ENCODE measurements at regions not wholly inside any gene's neighbourhood (a gene's known extent, or its start where the extent isn't known, plus 50 kb on each side); places are given as distances from the start of the nearest gene placed in this dataset.
A peak's percentile ranks its signal among the peaks of the same experiment; 100 is the strongest.

DNA sequence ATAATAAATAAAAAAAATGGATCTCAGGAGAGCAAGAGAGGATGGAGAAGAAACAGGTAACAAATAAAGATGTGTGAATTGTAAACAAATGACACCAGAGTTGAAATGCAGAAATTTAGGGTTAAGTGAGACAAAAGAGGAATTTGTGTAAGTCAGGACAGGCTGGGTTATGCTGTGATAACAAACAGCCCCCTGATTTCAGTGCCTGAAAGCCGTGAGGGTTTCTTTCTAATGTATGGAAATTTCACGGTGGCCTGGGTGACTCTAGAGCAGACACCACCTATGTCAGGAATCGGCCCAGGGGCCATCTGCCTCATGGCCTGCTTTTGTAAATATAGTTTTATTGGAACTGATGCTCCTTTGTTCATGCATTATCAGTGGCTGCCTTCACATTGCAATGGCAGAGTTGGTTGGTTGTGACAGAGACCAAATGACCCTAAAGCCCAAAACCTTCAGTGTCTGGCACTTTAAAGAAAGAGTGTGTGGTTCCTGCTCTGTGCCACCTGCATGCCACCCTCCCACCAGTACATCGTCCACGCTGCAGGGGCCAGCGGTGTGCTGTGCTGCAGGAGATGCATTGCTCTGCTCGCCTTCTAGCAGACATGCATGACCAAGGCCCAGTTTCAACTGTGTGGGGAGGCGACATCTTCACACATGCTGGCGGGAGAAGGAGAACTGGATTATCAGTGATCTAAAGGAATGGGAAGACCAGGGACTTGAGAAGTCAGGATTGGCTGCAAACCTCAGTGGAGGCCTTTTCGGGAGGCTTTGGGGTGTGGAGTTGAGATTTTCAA is 221.2 kb upstream of the APCDD1 start:
- Mint-ChIP-seq H3K27me3 (ENCODE audit: insufficient read depth) (peaks cover 2% of the 10 kb centered on the region; the same call in 1 of the 2 replicates), H3K9me3 (peaks cover 26% of the 10 kb centered on the region), H3K36me3 (ENCODE audit: low read depth) (0 out of 2 replicates have a peak, but pooled peaks cover 10% of the 10 kb centered on the region), H3K27ac (no peak overlapping the region), H3K4me1 (ENCODE audit: low read depth) (peaks cover 41% of the 10 kb centered on the region), H3K4me3 (no peak overlapping the region)
- no peak for DNase-seq
- TF ChIP-seq, protein P1, sequence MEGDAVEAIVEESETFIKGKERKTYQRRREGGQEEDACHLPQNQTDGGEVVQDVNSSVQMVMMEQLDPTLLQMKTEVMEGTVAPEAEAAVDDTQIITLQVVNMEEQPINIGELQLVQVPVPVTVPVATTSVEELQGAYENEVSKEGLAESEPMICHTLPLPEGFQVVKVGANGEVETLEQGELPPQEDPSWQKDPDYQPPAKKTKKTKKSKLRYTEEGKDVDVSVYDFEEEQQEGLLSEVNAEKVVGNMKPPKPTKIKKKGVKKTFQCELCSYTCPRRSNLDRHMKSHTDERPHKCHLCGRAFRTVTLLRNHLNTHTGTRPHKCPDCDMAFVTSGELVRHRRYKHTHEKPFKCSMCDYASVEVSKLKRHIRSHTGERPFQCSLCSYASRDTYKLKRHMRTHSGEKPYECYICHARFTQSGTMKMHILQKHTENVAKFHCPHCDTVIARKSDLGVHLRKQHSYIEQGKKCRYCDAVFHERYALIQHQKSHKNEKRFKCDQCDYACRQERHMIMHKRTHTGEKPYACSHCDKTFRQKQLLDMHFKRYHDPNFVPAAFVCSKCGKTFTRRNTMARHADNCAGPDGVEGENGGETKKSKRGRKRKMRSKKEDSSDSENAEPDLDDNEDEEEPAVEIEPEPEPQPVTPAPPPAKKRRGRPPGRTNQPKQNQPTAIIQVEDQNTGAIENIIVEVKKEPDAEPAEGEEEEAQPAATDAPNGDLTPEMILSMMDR (IDR thresholded peaks at IDR 0.05): no peak

DNA sequence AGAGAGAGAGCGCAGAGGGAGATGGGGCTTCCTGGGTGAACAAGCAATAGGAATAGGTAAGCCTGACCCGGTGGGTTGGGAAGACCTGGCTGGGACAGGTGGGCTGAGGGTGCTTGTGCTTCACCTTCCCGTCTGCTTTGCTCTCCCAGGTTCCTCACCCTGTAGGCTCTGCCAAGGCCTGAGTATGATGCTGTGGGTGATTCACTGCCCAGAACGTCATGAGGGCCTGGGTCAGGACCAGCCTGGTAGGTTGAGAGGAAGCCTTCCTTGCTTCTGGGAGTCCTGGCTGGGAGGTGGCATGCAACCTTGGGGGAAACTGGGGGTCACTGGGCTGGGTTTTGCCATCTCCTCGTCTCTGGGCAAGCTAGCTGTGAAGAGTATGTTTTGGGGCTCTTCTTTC is 220.2 kb upstream of the APCDD1 start:
- Mint-ChIP-seq H3K9me3 (peaks cover 16% of the 10 kb centered on the region), H3K4me1 (ENCODE audit: low read depth) (peaks cover 41% of the 10 kb centered on the region), H3K36me3 (ENCODE audit: low read depth) (0 out of 2 replicates have a peak, but pooled peaks cover 10% of the 10 kb centered on the region), H3K27ac (peak overlapping the region; percentile 59), H3K27me3 (ENCODE audit: insufficient read depth) (peaks cover 2% of the 10 kb centered on the region; the same call in 1 of the 2 replicates), H3K4me3 (no peak overlapping the region)
- TF ChIP-seq, protein P1 (IDR thresholded peaks at IDR 0.05): no peak
- peak; percentile 8 for DNase-seq

DNA sequence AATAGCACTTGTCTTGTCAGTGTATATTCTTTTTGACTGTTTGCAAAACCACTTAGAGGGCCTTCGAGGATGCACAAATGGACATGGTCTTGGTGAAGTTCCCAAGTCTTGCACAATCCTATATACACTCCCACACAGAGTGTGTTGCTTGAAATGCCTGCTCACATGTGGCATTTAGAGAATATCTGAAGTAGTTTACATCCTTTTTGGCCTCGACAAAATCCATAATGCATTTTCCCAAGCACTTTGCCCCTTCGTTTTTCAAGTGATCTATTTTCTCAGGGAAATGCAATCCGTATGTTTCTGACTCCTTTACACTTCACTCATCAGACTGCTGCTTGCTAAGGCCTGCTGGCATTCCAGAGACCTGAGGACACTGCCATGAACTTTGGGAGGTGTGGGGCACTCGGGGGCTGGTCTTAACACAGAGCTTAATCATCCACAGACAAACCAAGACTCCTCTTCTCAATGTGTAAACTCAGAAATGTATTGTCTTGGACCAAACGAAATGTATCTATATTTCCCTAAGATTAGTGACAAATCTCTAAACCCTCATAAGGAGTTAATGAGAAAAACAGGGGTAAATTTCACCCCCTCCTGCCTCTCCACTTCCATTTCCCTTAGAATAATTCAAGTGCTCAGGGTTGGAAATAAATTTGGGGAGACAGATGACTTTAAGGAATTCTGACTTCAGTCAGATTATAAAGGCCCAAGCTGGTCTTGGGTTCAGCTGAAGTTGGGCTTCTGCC is 219.3 kb upstream of the APCDD1 start:
- peaks cover 8% of the 10 kb centered on the region for H3K9me3 Mint-ChIP-seq
- 0 out of 2 replicates have a peak, but pooled peaks cover 6% of the 10 kb centered on the region for H3K36me3 Mint-ChIP-seq (ENCODE audit: low read depth)
- H3K4me3 Mint-ChIP-seq: no peak overlapping the region
- peaks cover 2% of the 10 kb centered on the region; the same call in 1 of the 2 replicates for H3K27me3 Mint-ChIP-seq (ENCODE audit: insufficient read depth)
- TF ChIP-seq, protein P1 (IDR thresholded peaks at IDR 0.05): no peak
- no peak overlapping the region; the same call in 1 of the 2 replicates for H3K27ac Mint-ChIP-seq
- peaks cover 42% of the 10 kb centered on the region for H3K4me1 Mint-ChIP-seq (ENCODE audit: low read depth)
- peak; percentile 43 for DNase-seq

DNA sequence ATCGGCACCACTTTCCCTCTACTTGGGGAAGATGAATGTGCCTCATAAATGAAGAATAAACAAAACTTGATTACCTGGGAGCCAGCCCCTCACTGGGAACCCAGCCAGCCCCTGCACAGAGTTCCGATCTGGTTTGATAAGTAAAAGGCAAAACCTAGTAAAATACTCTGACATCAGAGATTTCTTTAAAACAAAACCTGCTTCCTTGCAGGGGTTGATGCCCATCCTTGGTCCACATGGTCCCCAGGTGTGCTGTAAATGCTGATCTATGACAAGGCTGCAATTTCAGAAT is 218.8 kb upstream of the APCDD1 start:
- DNase-seq: no peak
- Mint-ChIP-seq H3K27me3 (ENCODE audit: insufficient read depth) (peaks cover 5% of the 10 kb centered on the region), H3K36me3 (ENCODE audit: low read depth) (0 out of 2 replicates have a peak, but pooled peaks cover 5% of the 10 kb centered on the region), H3K27ac (no peak overlapping the region), H3K9me3 (peaks cover 3% of the 10 kb centered on the region; the same call in 1 of the 2 replicates), H3K4me3 (no peak overlapping the region), H3K4me1 (ENCODE audit: low read depth) (peaks cover 42% of the 10 kb centered on the region)
- TF ChIP-seq, protein P1 (IDR thresholded peaks at IDR 0.05): no peak

DNA sequence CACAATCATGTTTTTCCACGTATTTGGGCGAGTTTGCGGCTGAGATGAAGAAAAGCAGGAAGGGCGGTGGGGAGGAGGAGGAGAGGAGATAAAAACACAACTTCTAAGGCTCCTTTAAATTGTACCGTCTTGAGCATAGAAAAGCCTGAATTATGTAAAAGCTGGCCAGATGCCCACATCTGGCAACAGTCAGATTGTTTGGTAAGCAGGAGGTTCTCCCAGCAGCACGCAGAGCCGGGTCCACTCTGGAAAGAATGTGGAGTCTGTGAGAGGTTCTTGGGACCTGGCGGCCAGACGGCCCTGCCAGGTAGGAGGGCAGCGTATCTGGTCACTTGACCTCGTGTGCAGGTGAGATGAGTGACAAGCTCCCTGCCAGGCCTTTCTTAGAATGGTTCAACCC is 215.3 kb upstream of the APCDD1 start:
- peaks cover 13% of the 10 kb centered on the region for H3K27me3 Mint-ChIP-seq (ENCODE audit: insufficient read depth)
- H3K36me3 Mint-ChIP-seq (ENCODE audit: low read depth): no peaks in the 10 kb centered on the region
- H3K27ac Mint-ChIP-seq: no peak overlapping the region
- no peak for DNase-seq
- H3K4me3 Mint-ChIP-seq: no peak overlapping the region
- peaks cover 30% of the 10 kb centered on the region; the same call in 1 of the 2 replicates for H3K4me1 Mint-ChIP-seq (ENCODE audit: low read depth)
- TF ChIP-seq, protein P1 (IDR thresholded peaks at IDR 0.05): no peak
- H3K9me3 Mint-ChIP-seq: no peaks in the 10 kb centered on the region
